Neural crest cell (in vitro differentiated cells): ENCODE measurements at regions not wholly inside any gene's neighbourhood (a gene's known extent, or its start where the extent isn't known, plus 50 kb on each side); places are given as distances from the start of the nearest gene placed in this dataset.

Experiments used
- DNase-seq: peaks from one replicate; pipeline ENCODE4 v3.0.0; 2021; ENCODE audit warnings: low read depth, mixed read lengths, low spot score
- H3K27ac Mint-ChIP-seq: one replicate; pipeline ENCODE4 v1.8.0; 2021; ENCODE audit warnings: mild to moderate bottlenecking, mixed read lengths; ENCODE audit not compliant: unreplicated experiment
- H3K27me3 Mint-ChIP-seq: 2 replicates; pipeline ENCODE4 v1.8.0; 2021; ENCODE audit warnings: low read depth, mild to moderate bottlenecking, mixed read lengths
- H3K36me3 Mint-ChIP-seq: 2 replicates; pipeline ENCODE4 v1.8.0; 2021; ENCODE audit warnings: low read depth, mild to moderate bottlenecking, mixed read lengths
- H3K4me1 Mint-ChIP-seq: 2 replicates; pipeline ENCODE4 v1.8.0; 2021; ENCODE audit warnings: mixed read lengths
- H3K4me3 Mint-ChIP-seq: one replicate; pipeline ENCODE4 v1.8.0; 2021; ENCODE audit warnings: mild to moderate bottlenecking, mixed read lengths
- H3K9me3 Mint-ChIP-seq: 2 replicates; pipeline ENCODE4 v1.8.0; 2021; ENCODE audit warnings: mixed read lengths
- TF ChIP-seq, protein P1 (sequence below): fragments of 200-600 bp; sonication (generic); conservative IDR thresholded peaks from 2 replicates; pipeline ENCODE4 v1.5.0; 2021; ENCODE audit warnings: antibody characterized with exemption, mild to moderate bottlenecking

DNA sequence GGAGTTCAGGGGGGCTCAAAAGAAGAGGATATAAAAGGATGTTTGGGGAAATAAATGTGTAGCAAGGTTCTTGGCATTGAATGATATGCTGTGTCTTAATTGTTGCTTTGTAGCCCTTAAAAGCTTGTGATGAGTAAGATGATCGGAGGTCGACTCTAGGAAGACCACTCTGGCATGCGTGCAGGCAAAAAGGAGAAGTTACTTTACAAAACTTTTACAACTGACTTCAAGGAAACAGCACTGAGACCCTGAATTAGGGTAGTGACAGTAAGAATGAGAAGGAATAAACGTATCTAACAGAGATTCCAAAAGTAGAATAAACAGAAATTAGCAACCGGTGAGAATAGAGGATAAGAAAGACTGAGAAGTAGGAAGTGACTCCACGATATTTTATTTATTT is 228.7 kb upstream of the TANK start:
- TF ChIP-seq, protein P1, sequence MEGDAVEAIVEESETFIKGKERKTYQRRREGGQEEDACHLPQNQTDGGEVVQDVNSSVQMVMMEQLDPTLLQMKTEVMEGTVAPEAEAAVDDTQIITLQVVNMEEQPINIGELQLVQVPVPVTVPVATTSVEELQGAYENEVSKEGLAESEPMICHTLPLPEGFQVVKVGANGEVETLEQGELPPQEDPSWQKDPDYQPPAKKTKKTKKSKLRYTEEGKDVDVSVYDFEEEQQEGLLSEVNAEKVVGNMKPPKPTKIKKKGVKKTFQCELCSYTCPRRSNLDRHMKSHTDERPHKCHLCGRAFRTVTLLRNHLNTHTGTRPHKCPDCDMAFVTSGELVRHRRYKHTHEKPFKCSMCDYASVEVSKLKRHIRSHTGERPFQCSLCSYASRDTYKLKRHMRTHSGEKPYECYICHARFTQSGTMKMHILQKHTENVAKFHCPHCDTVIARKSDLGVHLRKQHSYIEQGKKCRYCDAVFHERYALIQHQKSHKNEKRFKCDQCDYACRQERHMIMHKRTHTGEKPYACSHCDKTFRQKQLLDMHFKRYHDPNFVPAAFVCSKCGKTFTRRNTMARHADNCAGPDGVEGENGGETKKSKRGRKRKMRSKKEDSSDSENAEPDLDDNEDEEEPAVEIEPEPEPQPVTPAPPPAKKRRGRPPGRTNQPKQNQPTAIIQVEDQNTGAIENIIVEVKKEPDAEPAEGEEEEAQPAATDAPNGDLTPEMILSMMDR = no peak
- Mint-ChIP-seq H3K27me3 (no peaks in the 10 kb centered on the region), H3K4me3 (no peak overlapping the region), H3K4me1 (no peaks in the 10 kb centered on the region), H3K27ac (no peak overlapping the region), H3K36me3 (no peaks in the 10 kb centered on the region), H3K9me3 (peaks cover 5% of the 10 kb centered on the region)
- DNase-seq = no peak

DNA sequence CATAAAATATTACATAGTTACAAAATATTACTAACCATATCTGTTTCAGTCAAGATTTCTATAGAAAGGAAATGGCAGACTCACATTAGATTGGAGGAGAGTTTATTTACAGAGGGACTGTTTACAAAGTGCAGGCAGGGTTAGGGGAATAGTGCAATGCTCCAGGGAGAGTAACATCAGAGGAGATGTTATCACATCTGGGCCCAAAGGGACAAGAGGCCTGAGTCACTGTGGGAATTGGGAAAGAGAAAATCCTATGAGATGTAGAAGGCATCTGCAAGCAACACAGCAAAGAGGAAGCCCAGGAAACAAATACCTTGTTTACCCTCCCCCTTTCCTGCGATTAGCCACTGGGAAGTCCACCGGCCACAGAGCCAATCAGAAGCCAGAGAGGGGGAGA is 227.3 kb upstream of the TANK start:
- H3K4me3 Mint-ChIP-seq = no peak overlapping the region
- H3K27me3 Mint-ChIP-seq = no peaks in the 10 kb centered on the region
- peaks cover 5% of the 10 kb centered on the region for H3K9me3 Mint-ChIP-seq
- TF ChIP-seq, protein P1 = no peak
- H3K27ac Mint-ChIP-seq = no peak overlapping the region
- no peaks in the 10 kb centered on the region for H3K36me3 Mint-ChIP-seq
- DNase-seq = no peak
- H3K4me1 Mint-ChIP-seq = no peaks in the 10 kb centered on the region

DNA sequence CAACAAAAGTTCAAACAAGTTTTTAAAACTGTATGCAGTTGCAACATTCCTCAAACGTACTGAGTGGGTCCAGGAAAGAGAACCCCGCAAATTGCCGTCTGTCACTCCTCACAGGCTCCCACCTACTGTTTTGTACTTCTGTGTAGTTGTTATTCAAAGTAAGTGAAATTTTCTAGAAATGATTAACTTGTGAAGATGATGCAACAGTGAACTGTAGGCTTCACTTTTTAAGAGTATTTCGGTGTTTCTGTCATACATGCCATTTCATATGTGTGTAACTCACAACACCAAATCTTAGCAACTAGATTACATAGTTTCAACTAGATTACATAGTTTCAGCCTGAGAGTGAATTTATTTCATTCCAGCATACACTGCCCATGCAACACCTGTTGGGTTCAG is 226.0 kb upstream of the TANK start:
- Mint-ChIP-seq H3K27ac (no peak overlapping the region), H3K4me3 (no peak overlapping the region), H3K9me3 (peaks cover 5% of the 10 kb centered on the region), H3K27me3 (no peaks in the 10 kb centered on the region), H3K4me1 (no peaks in the 10 kb centered on the region), H3K36me3 (no peaks in the 10 kb centered on the region)
- TF ChIP-seq, protein P1 = no peak
- no peak for DNase-seq

DNA sequence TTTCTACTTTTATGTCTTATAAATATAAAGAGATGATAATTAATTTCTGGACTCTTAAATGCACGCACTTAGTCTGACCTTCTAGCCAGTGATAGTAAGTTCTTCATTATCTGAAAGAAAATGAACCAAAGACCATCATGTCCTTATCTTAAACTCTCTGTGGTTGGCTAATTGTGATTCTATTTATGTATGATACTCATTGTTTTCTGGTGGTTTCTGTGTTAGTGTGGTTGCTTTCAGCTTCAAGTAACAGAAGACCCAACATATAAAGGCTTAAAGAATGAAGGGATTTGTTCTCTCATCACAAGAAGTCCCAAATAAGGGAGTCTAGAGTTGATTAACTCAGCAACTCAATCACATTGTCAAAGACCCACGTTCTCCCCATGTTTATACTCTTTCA is 225.2 kb upstream of the TANK start:
- DNase-seq = no peak
- H3K27ac Mint-ChIP-seq = no peak overlapping the region
- no peaks in the 10 kb centered on the region for H3K4me1 Mint-ChIP-seq
- no peaks in the 10 kb centered on the region for H3K27me3 Mint-ChIP-seq
- H3K36me3 Mint-ChIP-seq = no peaks in the 10 kb centered on the region
- no peak overlapping the region for H3K4me3 Mint-ChIP-seq
- peaks cover 2% of the 10 kb centered on the region for H3K9me3 Mint-ChIP-seq
- TF ChIP-seq, protein P1 = no peak

DNA sequence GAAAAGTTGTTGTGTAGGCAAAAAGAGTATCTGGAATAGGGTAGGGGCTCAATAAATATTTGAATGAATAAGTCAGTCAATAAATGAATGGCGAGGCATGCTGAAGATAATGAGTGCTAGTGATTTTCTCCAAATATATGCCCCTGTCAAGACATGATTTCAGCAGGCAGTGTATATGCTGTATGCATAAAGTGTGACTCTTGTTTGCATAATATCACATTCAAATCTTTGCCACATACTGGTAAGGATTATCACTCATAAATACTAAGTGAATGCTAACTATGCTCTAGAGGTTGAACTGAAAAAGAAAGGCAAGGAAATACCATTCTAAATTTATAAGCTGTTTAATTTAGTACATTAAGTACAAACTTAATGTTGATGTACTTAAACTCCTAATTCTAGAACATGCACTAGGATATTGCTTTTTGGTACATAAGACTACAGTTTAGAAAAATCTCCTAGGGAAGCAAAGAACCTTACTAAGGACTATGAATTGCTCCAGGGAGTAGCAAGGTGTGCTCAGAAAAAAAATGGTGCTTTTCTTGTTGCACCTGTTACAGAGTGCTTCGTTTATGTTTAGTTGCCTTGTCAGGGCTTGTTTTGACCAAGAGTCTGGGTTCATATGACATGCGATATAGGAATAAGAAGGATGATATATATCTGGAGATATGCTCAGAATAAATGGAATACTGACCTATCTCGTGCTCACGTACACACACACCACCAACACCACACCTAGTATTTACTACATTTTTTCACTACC is 224.0 kb upstream of the TANK start:
- TF ChIP-seq, protein P1 = no peak
- no peaks in the 10 kb centered on the region for H3K36me3 Mint-ChIP-seq
- H3K4me3 Mint-ChIP-seq = no peak overlapping the region
- no peaks in the 10 kb centered on the region for H3K4me1 Mint-ChIP-seq
- DNase-seq = no peak
- H3K9me3 Mint-ChIP-seq = no peaks in the 10 kb centered on the region
- H3K27me3 Mint-ChIP-seq = no peaks in the 10 kb centered on the region
- no peak overlapping the region for H3K27ac Mint-ChIP-seq
